ENCODE measurements at regions not wholly inside any gene's neighbourhood (a gene's known extent, or its start where the extent isn't known, plus 50 kb on each side); places are given as distances from the start of the nearest gene placed in this dataset.

- TF ChIP-seq POLR2A (IDR thresholded peaks at IDR 0.05; ENCODE audit: low read depth, low read length) = no peak
- no peak for TF ChIP-seq CTCF (conservative IDR thresholded peaks at IDR 0.05; ENCODE audit: low read depth, low read length)
- TF ChIP-seq USF2 (IDR thresholded peaks at IDR 0.05; ENCODE audit: low read depth, low read length) = no peak
- TF ChIP-seq NFE2L2 (IDR thresholded peaks at IDR 0.05; ENCODE audit: low read depth, low read length) = no peak
- TF ChIP-seq MAFK (IDR thresholded peaks at IDR 0.05; ENCODE audit: low read depth, low read length) = no peak
- TF ChIP-seq RFX5 (IDR thresholded peaks at IDR 0.05; ENCODE audit: low read depth, low read length) = no peak
- no peak for TF ChIP-seq RCOR1 (IDR thresholded peaks at IDR 0.05; ENCODE audit: insufficient replicate concordance, low read length)
These were observed 247.6 kb downstream of the PAPSS1 start for GRCh38 chr4:107472265-107472948.
